ENCODE measurements at regions not wholly inside any gene's neighbourhood (a gene's known extent, or its start where the extent isn't known, plus 50 kb on each side); places are given as distances from the start of the nearest gene placed in this dataset.

DNA sequence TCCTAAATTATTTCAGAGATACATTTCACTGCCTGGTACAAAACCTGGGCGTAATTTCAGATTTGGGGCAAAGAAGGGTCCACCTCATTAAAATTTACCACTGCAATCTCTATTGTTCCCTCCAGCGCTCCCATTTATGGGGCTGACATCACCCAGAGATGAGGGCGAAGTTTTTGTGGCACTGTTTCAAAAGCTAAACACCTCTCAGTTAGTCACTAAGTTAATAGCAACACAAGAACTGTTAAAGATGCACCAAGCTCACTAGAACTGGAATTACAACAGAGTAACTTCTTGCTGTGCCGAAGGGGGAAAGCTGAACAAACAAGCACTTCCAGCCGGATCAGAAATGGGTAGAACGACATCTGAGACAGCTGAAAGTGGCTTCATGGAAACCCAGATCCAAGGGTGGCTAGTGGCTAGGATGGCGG, 179.4 kb downstream of the GATA3 start:
- no peak for DNase-seq

- no peak for DNase-seq
Observed at GRCh38 chr10:8235253-8236027, 181.0 kb downstream of the GATA3 start.

DNA sequence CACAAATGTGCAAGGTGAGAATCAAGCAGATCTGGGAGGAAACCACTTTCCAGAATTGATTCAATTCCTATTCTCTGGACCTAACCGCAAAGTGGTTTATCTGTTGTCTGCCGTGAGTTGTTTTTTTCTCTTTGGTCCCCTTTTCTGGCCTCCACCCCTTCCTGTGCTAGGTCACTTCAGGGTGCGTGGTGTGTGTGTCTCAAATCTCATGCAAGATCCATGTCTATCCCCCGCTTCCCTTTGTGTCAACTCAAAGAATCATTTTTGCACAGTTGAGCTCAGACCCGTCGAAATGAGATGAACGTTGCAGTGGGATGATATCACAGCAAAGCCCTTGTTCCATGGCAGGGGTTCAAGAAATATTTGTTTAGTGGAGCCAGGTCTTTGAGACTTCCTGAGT, 184.5 kb downstream of the GATA3 start:
- peak; percentile 49 for DNase-seq

DNA sequence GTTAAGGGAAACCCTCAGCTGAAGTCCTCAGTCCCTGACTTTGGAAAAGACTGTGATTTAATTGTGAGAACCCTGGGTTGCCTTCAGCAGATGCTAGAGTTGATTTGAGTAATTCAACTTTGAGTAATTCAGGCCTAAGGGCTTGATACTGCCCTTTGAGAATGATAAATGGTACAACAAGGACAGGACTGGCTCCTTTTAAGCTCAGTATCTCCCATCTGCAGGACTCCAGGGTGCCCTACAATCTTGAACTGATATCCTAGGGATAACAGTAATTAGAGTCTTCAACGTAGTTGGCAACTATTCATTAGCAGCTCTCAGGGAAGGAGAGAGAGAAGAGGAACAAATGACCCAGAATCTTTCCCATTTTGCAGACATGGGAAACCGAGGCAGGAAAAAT, 186.4 kb downstream of the GATA3 start:
- DNase-seq: no peak

GRCh38 chr10:8242295-8242872, 187.9 kb downstream of the GATA3 start:
- DNase-seq: peak; percentile 82

GRCh38 chr10:8245131-8245813, 190.8 kb downstream of the GATA3 start:
- DNase-seq: no peak

DNA sequence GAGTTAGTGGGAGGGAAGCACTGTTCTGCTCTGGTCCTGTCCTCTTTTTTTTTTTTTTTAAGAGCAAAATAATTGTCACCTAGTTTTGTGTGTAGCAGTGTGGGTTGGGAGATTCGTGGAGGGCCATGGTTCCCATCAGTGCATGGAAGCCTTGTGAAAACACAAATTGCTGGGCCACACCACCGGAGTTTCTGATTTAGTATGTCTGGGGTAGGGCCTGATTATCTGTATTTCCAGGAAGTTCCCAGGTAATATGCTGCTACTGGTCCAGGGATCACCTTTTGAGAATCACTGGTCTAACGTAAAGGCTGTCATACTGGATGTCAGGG, 191.3 kb downstream of the GATA3 start:
- DNase-seq: no peak

GRCh38 chr10:8246548-8246947, 192.1 kb downstream of the GATA3 start:
- DNase-seq: no peak

DNA sequence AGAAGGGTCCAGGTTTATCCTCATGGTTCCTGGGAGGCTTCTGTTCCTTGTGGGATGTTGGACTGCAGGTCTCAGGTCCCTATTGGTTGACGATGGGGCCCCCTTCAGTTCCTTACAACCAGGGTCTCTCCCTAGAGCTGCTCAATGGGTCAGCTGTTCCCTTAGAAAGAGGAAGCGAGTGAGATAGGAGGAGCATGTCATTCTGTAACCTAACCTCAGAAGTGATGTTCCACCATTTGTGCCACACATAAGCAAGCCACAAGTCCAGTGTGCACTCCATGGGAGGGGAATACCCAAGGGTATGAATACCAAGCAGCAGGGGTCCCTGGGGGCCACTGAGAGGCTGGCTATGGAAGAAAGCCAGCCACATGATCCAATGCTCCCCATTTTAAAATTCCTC, 192.7 kb downstream of the GATA3 start:
- no peak for DNase-seq

DNA sequence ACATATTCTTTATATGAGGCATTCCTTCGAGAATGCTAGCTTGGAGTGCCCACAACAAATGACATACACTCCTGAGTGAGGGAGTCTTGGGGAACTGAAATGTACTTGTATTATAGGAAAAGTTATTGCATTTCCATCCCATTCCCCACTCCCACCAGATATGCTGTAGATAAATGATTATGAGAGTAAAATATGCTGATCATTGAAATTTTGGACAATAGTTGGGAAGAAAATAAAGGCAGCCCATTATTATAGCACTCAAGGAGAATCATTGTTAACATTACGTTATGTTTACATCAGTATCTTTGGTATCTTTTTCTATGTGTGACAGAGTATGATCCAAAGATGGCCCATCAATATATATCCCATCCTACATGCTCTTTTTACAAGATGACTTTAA, 194.4 kb downstream of the GATA3 start:
- DNase-seq: no peak

GRCh38 chr10:8254350-8254749, 199.9 kb downstream of the GATA3 start:
- peak; percentile 52 for DNase-seq

DNA sequence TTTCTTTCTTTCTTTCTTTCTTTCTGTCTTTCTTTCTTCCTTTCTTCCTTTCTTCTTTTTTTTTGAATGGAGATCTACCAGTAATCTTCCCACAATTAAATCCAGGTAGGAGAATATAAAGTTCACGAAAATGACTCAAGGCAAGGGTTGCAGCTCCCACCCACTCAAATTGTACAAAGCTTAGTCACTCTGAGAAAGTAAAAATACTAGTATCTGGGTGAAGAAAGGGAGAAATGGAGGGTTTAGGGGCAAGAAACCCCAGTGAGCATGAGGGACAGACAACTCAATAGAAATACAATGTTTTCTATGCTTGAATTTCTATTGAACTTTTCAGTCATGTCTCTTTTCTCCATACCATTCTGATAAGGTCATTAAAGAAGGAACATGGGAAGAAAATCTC, 200.8 kb downstream of the GATA3 start:
- DNase-seq: no peak

- DNase-seq: no peak
Observed at GRCh38 chr10:8260645-8261044, 206.2 kb downstream of the GATA3 start.

GRCh38 chr10:8262317-8262716, 207.8 kb downstream of the GATA3 start:
- DNase-seq: no peak

DNA sequence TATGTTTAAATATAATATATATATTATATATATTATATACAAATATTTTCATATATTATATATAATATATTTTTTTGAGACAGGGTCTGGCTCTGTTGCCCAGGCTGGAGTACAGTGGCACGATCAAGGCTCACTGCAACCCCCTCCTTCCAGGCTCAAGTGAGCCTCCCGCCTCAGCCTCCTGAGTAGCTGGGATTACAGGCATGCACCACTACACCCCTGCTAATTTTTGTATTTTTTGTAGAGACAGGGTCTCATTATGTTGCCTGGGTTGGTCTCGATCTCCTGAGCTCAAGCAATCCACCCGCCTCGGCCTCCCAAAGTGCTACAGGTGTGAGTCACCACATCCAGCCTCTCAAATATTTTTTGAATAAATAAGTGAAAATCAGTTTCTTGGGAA, 215.5 kb downstream of the GATA3 start:
- DNase-seq: no peak

DNA sequence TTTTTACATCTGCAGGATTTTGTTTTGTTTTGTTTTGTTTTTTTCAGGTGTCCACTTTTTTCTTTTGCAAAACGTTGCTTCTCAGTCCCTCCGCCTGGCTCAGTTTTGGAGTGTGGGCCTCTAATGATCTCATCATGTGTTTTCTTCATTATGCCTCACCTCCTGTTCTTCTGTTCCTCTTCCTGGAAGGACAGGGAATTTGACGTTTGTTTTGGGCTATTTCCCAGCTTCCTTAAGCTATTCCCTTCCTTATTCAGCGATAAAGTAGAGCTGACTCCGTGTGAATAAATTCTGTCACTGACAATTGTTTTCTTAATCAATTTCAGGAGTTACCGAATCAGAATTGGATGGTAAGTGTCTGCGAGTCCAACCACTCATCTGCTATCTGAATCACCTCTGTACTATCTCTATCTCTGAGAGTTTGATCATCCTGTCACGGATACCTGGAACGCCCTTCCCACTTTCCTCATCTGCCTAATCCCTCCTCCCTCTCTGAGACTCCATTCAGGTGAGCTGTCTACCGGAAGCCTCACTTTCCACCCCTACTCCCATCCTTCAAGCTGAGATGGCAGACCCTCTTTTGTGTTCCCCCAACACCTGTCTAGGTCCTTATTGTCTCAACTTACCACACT, 218.4 kb downstream of the GATA3 start:
- no peak for DNase-seq

DNA sequence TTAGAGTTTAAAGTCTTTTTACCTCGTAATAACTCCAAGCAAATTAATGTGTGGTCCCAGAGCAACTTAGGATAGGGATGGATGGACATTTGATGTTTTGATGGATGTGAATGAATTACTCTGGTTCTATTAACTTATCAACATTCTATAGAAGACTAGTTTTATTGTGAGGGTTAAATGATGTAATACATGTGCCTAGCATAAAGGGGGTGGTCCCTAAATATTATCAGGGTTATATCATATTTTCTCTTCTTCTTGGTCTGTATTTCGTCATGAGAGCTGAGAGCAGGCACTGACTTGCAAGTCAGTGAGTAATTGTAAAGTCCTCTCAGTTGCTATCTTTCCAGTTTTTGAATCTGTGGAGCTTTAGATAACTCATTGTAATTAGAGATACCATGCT, 219.3 kb downstream of the GATA3 start:
- no peak for DNase-seq

GRCh38 chr10:8275911-8276310, 221.4 kb downstream of the GATA3 start:
- DNase-seq: no peak

GRCh38 chr10:8278099-8278498, 223.6 kb downstream of the GATA3 start:
- peak; percentile 50 for DNase-seq

DNA sequence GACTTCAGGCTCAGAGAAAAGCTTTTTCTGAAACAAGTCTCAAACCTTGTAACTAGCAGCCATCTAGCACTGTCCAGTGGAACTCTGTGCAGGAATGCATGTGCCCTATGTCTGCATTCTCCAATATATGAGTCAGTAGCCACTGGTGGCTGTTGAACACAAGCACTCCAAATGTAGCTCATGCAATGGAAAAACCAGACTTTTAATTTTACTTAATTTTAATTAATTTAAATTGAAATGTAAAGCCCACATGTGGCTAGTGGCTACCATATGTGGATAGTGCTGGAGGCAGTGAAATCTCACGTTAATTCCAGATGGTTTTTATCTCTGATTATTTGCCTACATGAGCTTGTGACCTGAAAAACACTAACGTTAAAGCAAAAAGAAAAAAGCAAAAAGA, 225.1 kb downstream of the GATA3 start:
- DNase-seq: no peak

- no peak for DNase-seq
Observed at GRCh38 chr10:8280946-8281345, 226.5 kb downstream of the GATA3 start.

GRCh38 chr10:8282340-8282739, 227.9 kb downstream of the GATA3 start:
- DNase-seq: no peak

GRCh38 chr10:8283166-8283905, 228.8 kb downstream of the GATA3 start:
- no peak for DNase-seq
